H1 (cell line): ENCODE measurements at regions not wholly inside any gene's neighbourhood (a gene's known extent, or its start where the extent isn't known, plus 50 kb on each side); places are given as distances from the start of the nearest gene placed in this dataset.

Experiments
- ATF3 ChIP-seq: IDR thresholded peaks from 2 replicates; pipeline ENCODE4 v1.6.1; 2011; ENCODE audit warnings: low read depth, mild to moderate bottlenecking, low read length; ENCODE audit not compliant: insufficient read depth
- EZH2 ChIP-seq: fragments of 200-600 bp; sonication (generic); IDR thresholded peaks from 2 replicates; pipeline ENCODE4 v1.7.1; 2012; ENCODE audit warnings: low read depth, mild to moderate bottlenecking, moderate library complexity, low read length, inconsistent platforms; ENCODE audit not compliant: severe bottlenecking
- FOSL1 ChIP-seq: IDR thresholded peaks from 2 replicates; pipeline ENCODE4 v1.6.1; 2011; ENCODE audit warnings: mild to moderate bottlenecking, low read depth, low read length, moderate library complexity; ENCODE audit not compliant: insufficient read depth
- SUZ12 ChIP-seq: fragments of 200-600 bp; sonication (generic); IDR thresholded peaks from 2 replicates; pipeline ENCODE4 v1.6.1; 2012; ENCODE audit warnings: mild to moderate bottlenecking, inconsistent platforms, low read length, moderate library complexity, mixed read lengths
- TEAD4 ChIP-seq: IDR thresholded peaks from 2 replicates; pipeline ENCODE4 v1.6.1; 2012; ENCODE audit warnings: low read depth, low read length, inconsistent platforms, mixed read lengths

- no peak for TF ChIP-seq ATF3
- no peak for TF ChIP-seq EZH2
- TF ChIP-seq TEAD4 = no peak
- no peak for TF ChIP-seq FOSL1
- TF ChIP-seq SUZ12 = no peak
These were observed 467.8 kb downstream of the GRXCR1 start (continued) for GRCh38 chr4:43360296-43360695.
